Liver (tissue), 8 donors: ENCODE measurements at regions not wholly inside any gene's neighbourhood (a gene's known extent, or its start where the extent isn't known, plus 50 kb on each side); places are given as distances from the start of the nearest gene placed in this dataset.

Experiments used
- DNase-seq: peaks from one replicate; pipeline ENCODE4 v3.0.0-alpha.2; 2017; ENCODE audit warnings: low spot score
- H3K27ac ChIP-seq, 2 donors: one replicate each; pipeline ENCODE4 v1.7.0; 2013; ENCODE audit warnings: inconsistent platforms in 2 of 2, low read length in 2 of 2, control low read depth in 1 of 2, low read depth in 1 of 2, mild to moderate bottlenecking in 1 of 2
- H3K27me3 ChIP-seq, 4 donors: one replicate each; pipeline versions ENCODE4 v1.6.1 to v1.7.0; 2013; ENCODE audit warnings: low read length in 3 of 4, inconsistent platforms in 1 of 4, mild to moderate bottlenecking in 1 of 4, moderate library complexity in 1 of 4; ENCODE audit not compliant: control insufficient read depth in 4 of 4, insufficient read depth in 4 of 4
- H3K36me3 ChIP-seq, 4 donors: one replicate each; pipeline versions ENCODE4 v1.6.1 to v1.7.0; 2013; ENCODE audit warnings: low read length in 3 of 4, mild to moderate bottlenecking in 3 of 4, low read depth in 1 of 4, moderate library complexity in 1 of 4; ENCODE audit not compliant: control insufficient read depth in 4 of 4, insufficient read depth in 3 of 4
- H3K4me1 ChIP-seq, 4 donors: one replicate each; pipeline versions ENCODE4 v1.6.1 to v1.7.0; 2013; ENCODE audit warnings: low read length in 3 of 4, mild to moderate bottlenecking in 3 of 4, moderate library complexity in 1 of 4; ENCODE audit not compliant: control insufficient read depth in 4 of 4, insufficient read depth in 4 of 4
- H3K4me3 ChIP-seq, 3 donors: one replicate each; pipeline versions ENCODE4 v1.6.1 to v1.7.0; 2013; ENCODE audit warnings: low read length in 3 of 3, control low read depth in 1 of 3, low read depth in 1 of 3, mild to moderate bottlenecking in 1 of 3
- H3K9ac ChIP-seq, 2 donors: one replicate each; pipeline ENCODE4 v1.7.0; 2013; ENCODE audit warnings: low read length in 2 of 2, mild to moderate bottlenecking in 2 of 2, moderate library complexity in 2 of 2, control low read depth in 1 of 2, low read depth in 1 of 2
- H3K9me3 ChIP-seq, 4 donors: one replicate each; pipeline versions ENCODE4 v1.6.1 to v1.7.0; 2013; ENCODE audit warnings: low read length in 3 of 4; ENCODE audit not compliant: control insufficient read depth in 4 of 4
- ATF3 ChIP-seq: IDR thresholded peaks from 2 replicates; pipeline ENCODE4 v1.6.1; 2016; ENCODE audit warnings: antibody characterized with exemption
- EGR1 ChIP-seq, 2 donors: IDR thresholded peaks; 2 replicates each; pipeline ENCODE4 v1.6.1; 2016 to 2018; ENCODE audit warnings: antibody characterized with exemption in 2 of 2, low read depth in 2 of 2
- FOXA1 ChIP-seq: IDR thresholded peaks from 2 replicates; pipeline ENCODE4 v1.6.1; 2016; ENCODE audit warnings: antibody characterized with exemption
- FOXA2 ChIP-seq: IDR thresholded peaks from 2 replicates; pipeline ENCODE4 v1.6.1; 2016; ENCODE audit warnings: antibody characterized with exemption
- GABPA ChIP-seq, 2 donors: IDR thresholded peaks in 1 of 2; conservative IDR thresholded peaks in 1 of 2; 2 replicates each; pipeline ENCODE4 v1.6.1; 2016; ENCODE audit warnings: antibody characterized with exemption in 2 of 2, mild to moderate bottlenecking in 1 of 2, moderate library complexity in 1 of 2
- HNF4A ChIP-seq, 2 donors: conservative IDR thresholded peaks; 2 replicates each; pipeline ENCODE4 v1.6.1; 2016; ENCODE audit warnings: antibody characterized with exemption in 2 of 2, mild to moderate bottlenecking in 2 of 2
- HNF4G ChIP-seq: IDR thresholded peaks from 2 replicates; pipeline ENCODE4 v1.6.1; 2016; ENCODE audit warnings: antibody characterized with exemption
- JUND ChIP-seq, 2 donors: IDR thresholded peaks; 2 replicates each; pipeline ENCODE4 v1.6.1; 2016; ENCODE audit warnings: antibody characterized with exemption in 2 of 2
- MAX ChIP-seq: IDR thresholded peaks from 2 replicates; pipeline ENCODE4 v1.6.1; 2016; ENCODE audit warnings: antibody characterized with exemption
- NR2F2 ChIP-seq: IDR thresholded peaks from 2 replicates; pipeline ENCODE4 v1.6.1; 2016; ENCODE audit warnings: antibody characterized with exemption
- REST ChIP-seq: IDR thresholded peaks from 2 replicates; pipeline ENCODE4 v1.6.1; 2016; ENCODE audit warnings: antibody characterized with exemption, mild to moderate bottlenecking
- SP1 ChIP-seq: IDR thresholded peaks from 2 replicates; pipeline ENCODE4 v1.6.1; 2018; ENCODE audit warnings: antibody characterized with exemption, mild to moderate bottlenecking
- TAF1 ChIP-seq: conservative IDR thresholded peaks from 2 replicates; pipeline ENCODE4 v1.6.1; 2016; ENCODE audit warnings: antibody characterized with exemption, mild to moderate bottlenecking
- YY1 ChIP-seq: IDR thresholded peaks from 2 replicates; pipeline ENCODE4 v1.6.1; 2016; ENCODE audit warnings: antibody characterized with exemption, mild to moderate bottlenecking
- WGBS: extraction: QIAGEN DNeasy Blood & Tissue Kit; methylation state at CpG from one replicate; pipeline ENCODE4 v1.1.7; 2013; 5-methylcytosine and 5-hydroxymethylcytosine counted together
- TF ChIP-seq, protein P1 (sequence below): fragments of 150-350 bp; IDR thresholded peaks from 2 replicates; pipeline ENCODE4 v1.5.1; 2017; ENCODE audit warnings: improper control_type of control experiment, low read depth, low read length; ENCODE audit not compliant: missing input control
- TF ChIP-seq, protein P2 (sequence below): IDR thresholded peaks from 2 replicates; pipeline ENCODE4 v1.6.1; 2016; ENCODE audit warnings: antibody characterized with exemption
- donor health status: healthy.
- donor health status: healthy.
- donor health status: healthy.
- donor health status: healthy.
- donor health status: healthy.

GRCh38 chr10:31149835-31150512, 118.3 kb upstream of the ZNF438 start:
- DNase-seq, result no peak
- Histone ChIP-seq H3K36me3 (no peaks in the 10 kb centered on the region), H3K27ac (no peak overlapping the region), H3K9ac (no peak overlapping the region), H3K9me3 (no peaks in the 10 kb centered on the region), H3K4me1 (no peaks in the 10 kb centered on the region), H3K27me3 (no peaks in the 10 kb centered on the region), H3K4me3 (no peak overlapping the region)
- 82% methylated on average over 8 of the region's 8 CpGs for WGBS
- no peak for TF ChIP-seq NR2F2
- TF ChIP-seq FOXA2, result no peak
- TF ChIP-seq GABPA (IDR thresholded peaks at IDR 0.05 in 1 of 2, conservative IDR thresholded peaks at IDR 0.05 in 1 of 2), result no peak
- TF ChIP-seq, protein P1, sequence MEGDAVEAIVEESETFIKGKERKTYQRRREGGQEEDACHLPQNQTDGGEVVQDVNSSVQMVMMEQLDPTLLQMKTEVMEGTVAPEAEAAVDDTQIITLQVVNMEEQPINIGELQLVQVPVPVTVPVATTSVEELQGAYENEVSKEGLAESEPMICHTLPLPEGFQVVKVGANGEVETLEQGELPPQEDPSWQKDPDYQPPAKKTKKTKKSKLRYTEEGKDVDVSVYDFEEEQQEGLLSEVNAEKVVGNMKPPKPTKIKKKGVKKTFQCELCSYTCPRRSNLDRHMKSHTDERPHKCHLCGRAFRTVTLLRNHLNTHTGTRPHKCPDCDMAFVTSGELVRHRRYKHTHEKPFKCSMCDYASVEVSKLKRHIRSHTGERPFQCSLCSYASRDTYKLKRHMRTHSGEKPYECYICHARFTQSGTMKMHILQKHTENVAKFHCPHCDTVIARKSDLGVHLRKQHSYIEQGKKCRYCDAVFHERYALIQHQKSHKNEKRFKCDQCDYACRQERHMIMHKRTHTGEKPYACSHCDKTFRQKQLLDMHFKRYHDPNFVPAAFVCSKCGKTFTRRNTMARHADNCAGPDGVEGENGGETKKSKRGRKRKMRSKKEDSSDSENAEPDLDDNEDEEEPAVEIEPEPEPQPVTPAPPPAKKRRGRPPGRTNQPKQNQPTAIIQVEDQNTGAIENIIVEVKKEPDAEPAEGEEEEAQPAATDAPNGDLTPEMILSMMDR, result no peak
- no peak for TF ChIP-seq MAX
- TF ChIP-seq FOXA1, result no peak

GRCh38 chr10:31151301-31151700, 119.6 kb upstream of the ZNF438 start:
- H3K4me3 ChIP-seq, result no peak overlapping the region
- no peaks in the 10 kb centered on the region for H3K36me3 ChIP-seq
- TF ChIP-seq JUND (IDR thresholded peaks at IDR 0.05) (no peak), REST (no peak), HNF4G (no peak), MAX (no peak), EGR1 (IDR thresholded peaks at IDR 0.05; ENCODE audit: low read depth in 2 of 2) (no peak), ATF3 (no peak), FOXA2 (no peak), YY1 (no peak), NR2F2 (no peak), TAF1 (no peak), SP1 (no peak), HNF4A (conservative IDR thresholded peaks at IDR 0.05) (no peak)
- TF ChIP-seq, protein P1, result no peak
- TF ChIP-seq, protein P2, sequence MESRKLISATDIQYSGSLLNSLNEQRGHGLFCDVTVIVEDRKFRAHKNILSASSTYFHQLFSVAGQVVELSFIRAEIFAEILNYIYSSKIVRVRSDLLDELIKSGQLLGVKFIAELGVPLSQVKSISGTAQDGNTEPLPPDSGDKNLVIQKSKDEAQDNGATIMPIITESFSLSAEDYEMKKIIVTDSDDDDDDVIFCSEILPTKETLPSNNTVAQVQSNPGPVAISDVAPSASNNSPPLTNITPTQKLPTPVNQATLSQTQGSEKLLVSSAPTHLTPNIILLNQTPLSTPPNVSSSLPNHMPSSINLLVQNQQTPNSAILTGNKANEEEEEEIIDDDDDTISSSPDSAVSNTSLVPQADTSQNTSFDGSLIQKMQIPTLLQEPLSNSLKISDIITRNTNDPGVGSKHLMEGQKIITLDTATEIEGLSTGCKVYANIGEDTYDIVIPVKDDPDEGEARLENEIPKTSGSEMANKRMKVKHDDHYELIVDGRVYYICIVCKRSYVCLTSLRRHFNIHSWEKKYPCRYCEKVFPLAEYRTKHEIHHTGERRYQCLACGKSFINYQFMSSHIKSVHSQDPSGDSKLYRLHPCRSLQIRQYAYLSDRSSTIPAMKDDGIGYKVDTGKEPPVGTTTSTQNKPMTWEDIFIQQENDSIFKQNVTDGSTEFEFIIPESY, result no peak
- H3K27ac ChIP-seq, result no peak overlapping the region
- no peaks in the 10 kb centered on the region for H3K27me3 ChIP-seq
- DNase-seq, result no peak
- H3K4me1 ChIP-seq, result no peaks in the 10 kb centered on the region
- H3K9me3 ChIP-seq, result no peaks in the 10 kb centered on the region
- WGBS, result 75% methylated on average over 2 of the region's 2 CpGs
- H3K9ac ChIP-seq, result no peak overlapping the region
